ENCODE measurements at regions not wholly inside any gene's neighbourhood (a gene's known extent, or its start where the extent isn't known, plus 50 kb on each side); places are given as distances from the start of the nearest gene placed in this dataset.

- no peak for TF ChIP-seq CTCF (IDR thresholded peaks at IDR 0.05)
- ATAC-seq (no peak), DNase-seq (no peak)
- Histone ChIP-seq H3K27ac (no peak overlapping the region), H3K27me3 (ENCODE audit: low read depth) (no peaks in the 10 kb centered on the region), H3K36me3 (no peaks in the 10 kb centered on the region), H3K9me3 (no peaks in the 10 kb centered on the region), H3K4me3 (no peak overlapping the region), H3K4me1 (no peaks in the 10 kb centered on the region)
- intact Hi-C loops (cut with DNase I), result no loop called here
These were observed 433.7 kb downstream of the MBD2 start for GRCh38 chr18:53790786-53791185.

DNA sequence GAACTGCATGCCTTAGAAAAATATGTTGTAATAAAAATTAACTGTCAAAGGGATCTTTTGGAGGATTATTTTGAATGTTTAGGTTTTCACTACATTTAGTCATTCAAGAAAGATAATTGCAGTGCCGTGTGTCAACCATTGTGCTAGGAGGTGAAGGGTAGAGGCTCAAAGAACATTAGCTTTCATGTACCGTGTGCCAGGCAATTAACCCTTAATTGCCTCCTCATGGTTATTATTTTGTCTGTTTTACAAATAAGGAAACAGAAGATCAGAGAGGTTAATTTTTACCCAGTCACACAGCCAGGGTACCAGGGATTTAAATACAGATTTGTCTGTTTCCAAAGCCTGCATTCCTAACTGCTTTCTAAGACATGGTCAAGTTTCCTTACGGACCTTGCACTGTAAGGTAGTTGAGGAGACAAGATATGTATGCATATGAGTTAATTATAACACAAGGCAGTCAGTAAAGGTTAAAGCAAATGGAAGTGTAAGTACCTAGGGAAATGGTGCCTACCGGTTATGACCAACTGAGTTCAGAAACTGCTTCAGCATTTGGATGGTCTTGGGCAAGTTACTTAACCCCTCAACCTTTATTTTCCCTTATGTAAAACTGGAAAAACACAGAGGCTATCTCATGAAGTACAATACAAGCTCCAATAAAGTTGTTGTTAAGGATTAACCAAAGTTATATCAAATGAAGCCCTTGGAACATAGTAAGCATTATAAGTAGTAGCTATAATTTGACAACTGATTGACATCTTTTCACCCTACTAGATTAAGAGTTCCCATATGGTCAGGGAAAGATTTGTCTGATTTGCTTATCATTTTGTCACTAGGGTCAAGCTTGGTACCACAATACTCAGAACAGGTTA, 434.9 kb downstream of the MBD2 start:
- H3K27me3 ChIP-seq (ENCODE audit: low read depth), result no peaks in the 10 kb centered on the region
- intact Hi-C loops (cut with DNase I), result no loop called here
- ATAC-seq, result no peak

GRCh38 chr18:53785811-53786210, 438.7 kb downstream of the MBD2 start:
- intact Hi-C loops (cut with DNase I), result no loop called here
- Histone ChIP-seq H3K9me3 (no peaks in the 10 kb centered on the region), H3K36me3 (no peaks in the 10 kb centered on the region), H3K4me3 (no peak overlapping the region), H3K27me3 (ENCODE audit: low read depth) (no peaks in the 10 kb centered on the region), H3K4me1 (no peaks in the 10 kb centered on the region), H3K27ac (no peak overlapping the region)
- no peak for ATAC-seq
- no peak for DNase-seq
- TF ChIP-seq CTCF (IDR thresholded peaks at IDR 0.05), result no peak

More for the DNA sequence above, 434.9 kb downstream of the MBD2 start:
- Histone ChIP-seq H3K4me3 (no peak overlapping the region), H3K9me3 (no peaks in the 10 kb centered on the region), H3K4me1 (no peaks in the 10 kb centered on the region), H3K36me3 (no peaks in the 10 kb centered on the region), H3K27ac (no peak overlapping the region)
- TF ChIP-seq CTCF (IDR thresholded peaks at IDR 0.05), result no peak
- no peak for DNase-seq

- H3K9me3 ChIP-seq, result no peaks in the 10 kb centered on the region
- H3K27ac ChIP-seq, result no peak overlapping the region
- no peak overlapping the region for H3K4me3 ChIP-seq
- no peaks in the 10 kb centered on the region for H3K4me1 ChIP-seq
- intact Hi-C loops (cut with DNase I), result no loop called here
- ATAC-seq (no peak), DNase-seq (no peak)
- no peaks in the 10 kb centered on the region for H3K27me3 ChIP-seq (ENCODE audit: low read depth)
- TF ChIP-seq CTCF (IDR thresholded peaks at IDR 0.05), result no peak
- no peaks in the 10 kb centered on the region for H3K36me3 ChIP-seq
These were observed 440.2 kb downstream of the MBD2 start for GRCh38 chr18:53784253-53784652.

GRCh38 chr18:53780666-53781065, 443.8 kb downstream of the MBD2 start:
- DNase-seq (no peak), ATAC-seq (no peak)
- no peaks in the 10 kb centered on the region for H3K36me3 ChIP-seq
- no peak overlapping the region for H3K27ac ChIP-seq
- no peaks in the 10 kb centered on the region for H3K4me1 ChIP-seq
- no peaks in the 10 kb centered on the region for H3K27me3 ChIP-seq (ENCODE audit: low read depth)
- no peaks in the 10 kb centered on the region for H3K9me3 ChIP-seq
- no peak overlapping the region for H3K4me3 ChIP-seq
- TF ChIP-seq CTCF (IDR thresholded peaks at IDR 0.05), result no peak
- intact Hi-C loops (cut with DNase I), result no loop called here
